GM04504 (cell line): ENCODE measurements at regions not wholly inside any gene's neighbourhood (a gene's known extent, or its start where the extent isn't known, plus 50 kb on each side); places are given as distances from the start of the nearest gene placed in this dataset.
A peak's percentile ranks its signal among the peaks of the same experiment; 100 is the strongest.

Experiments
- DNase-seq: peaks from one replicate; pipeline ENCODE4 v3.0.0-alpha.2; 2012; ENCODE audit warnings: low read depth

GRCh38 chr15:39153058-39153714 lies 427.7 kb upstream of the THBS1 start:
- no peak for DNase-seq

- DNase-seq: no peak
Measured at GRCh38 chr15:39153716-39154115, 427.2 kb upstream of the THBS1 start.

GRCh38 chr15:39154227-39154638 lies 426.6 kb upstream of the THBS1 start:
- DNase-seq: no peak

GRCh38 chr15:39154776-39155175 lies 426.1 kb upstream of the THBS1 start:
- no peak for DNase-seq

GRCh38 chr15:39156166-39156565 lies 424.7 kb upstream of the THBS1 start:
- DNase-seq: no peak

GRCh38 chr15:39156646-39157250 lies 424.1 kb upstream of the THBS1 start:
- DNase-seq: no peak

- no peak for DNase-seq
Measured at GRCh38 chr15:39157882-39158281, 423.0 kb upstream of the THBS1 start.

GRCh38 chr15:39159833-39160232 lies 421.0 kb upstream of the THBS1 start:
- DNase-seq: no peak

- no peak for DNase-seq
Measured at GRCh38 chr15:39161096-39161495, 419.8 kb upstream of the THBS1 start.

GRCh38 chr15:39165020-39165706 lies 415.7 kb upstream of the THBS1 start:
- no peak for DNase-seq

- no peak for DNase-seq
Measured at GRCh38 chr15:39167164-39168058, 413.5 kb upstream of the THBS1 start.

GRCh38 chr15:39171944-39172368 lies 408.9 kb upstream of the THBS1 start:
- DNase-seq: peak; percentile 91

- DNase-seq: no peak
Measured at GRCh38 chr15:39172380-39173281, 408.2 kb upstream of the THBS1 start.

GRCh38 chr15:39173426-39173825 lies 407.5 kb upstream of the THBS1 start:
- no peak for DNase-seq

GRCh38 chr15:39174332-39174731 lies 406.5 kb upstream of the THBS1 start:
- DNase-seq: no peak

GRCh38 chr15:39176030-39176429 lies 404.8 kb upstream of the THBS1 start:
- DNase-seq: no peak

- DNase-seq: no peak
Measured at GRCh38 chr15:39177561-39177960, 403.3 kb upstream of the THBS1 start.

GRCh38 chr15:39180030-39180429 lies 400.8 kb upstream of the THBS1 start:
- no peak for DNase-seq

GRCh38 chr15:39180483-39180933 lies 400.4 kb upstream of the THBS1 start:
- peak; percentile 85 for DNase-seq

GRCh38 chr15:39181056-39181747 lies 399.7 kb upstream of the THBS1 start:
- DNase-seq: no peak

- DNase-seq: peak; percentile 73
Measured at GRCh38 chr15:39181940-39182339, 398.9 kb upstream of the THBS1 start.
